NCI-H2171 treated with DMSO at 0.1 percent for 48 hours (cell line): ENCODE measurements at regions not wholly inside any gene's neighbourhood (a gene's known extent, or its start where the extent isn't known, plus 50 kb on each side); places are given as distances from the start of the nearest gene placed in this dataset.
A peak's percentile ranks its signal among the peaks of the same experiment; 100 is the strongest.

Source experiments
- DNase-seq: peaks from one replicate; lab custom pipeline; 2025; lab: John Stamatoyannopoulos, UW

GRCh38 chr5:14017904-14018303 is 73.4 kb upstream of the DNAH5 start:
- DNase-seq, result no peak

- DNase-seq, result peak; percentile 67
These were observed 72.1 kb upstream of the DNAH5 start for GRCh38 chr5:14016549-14016948.

GRCh38 chr5:14011089-14012020 is 66.9 kb upstream of the DNAH5 start:
- peak; percentile 95 for DNase-seq

GRCh38 chr5:14009575-14009974 is 65.1 kb upstream of the DNAH5 start:
- DNase-seq, result no peak

GRCh38 chr5:14008819-14009311 is 64.4 kb upstream of the DNAH5 start:
- no peak for DNase-seq

GRCh38 chr5:14006823-14007520 is 62.5 kb upstream of the DNAH5 start:
- no peak for DNase-seq

- no peak for DNase-seq
These were observed 60.3 kb upstream of the DNAH5 start for GRCh38 chr5:14004598-14005394.

- no peak for DNase-seq
These were observed 59.4 kb upstream of the DNAH5 start for GRCh38 chr5:14003936-14004335.

- no peak for DNase-seq
These were observed 59.0 kb upstream of the DNAH5 start for GRCh38 chr5:14003513-14003912.

GRCh38 chr5:13998254-13998653 is 53.8 kb upstream of the DNAH5 start:
- DNase-seq, result no peak

- DNase-seq, result no peak
These were observed 53.0 kb upstream of the DNAH5 start for GRCh38 chr5:13997514-13997913.

- peak; percentile 97 for DNase-seq
These were observed 50.2 kb upstream of the DNAH5 start for GRCh38 chr5:13994621-13995253.
